ENCODE measurements at regions not wholly inside any gene's neighbourhood (a gene's known extent, or its start where the extent isn't known, plus 50 kb on each side); places are given as distances from the start of the nearest gene placed in this dataset.

DNA sequence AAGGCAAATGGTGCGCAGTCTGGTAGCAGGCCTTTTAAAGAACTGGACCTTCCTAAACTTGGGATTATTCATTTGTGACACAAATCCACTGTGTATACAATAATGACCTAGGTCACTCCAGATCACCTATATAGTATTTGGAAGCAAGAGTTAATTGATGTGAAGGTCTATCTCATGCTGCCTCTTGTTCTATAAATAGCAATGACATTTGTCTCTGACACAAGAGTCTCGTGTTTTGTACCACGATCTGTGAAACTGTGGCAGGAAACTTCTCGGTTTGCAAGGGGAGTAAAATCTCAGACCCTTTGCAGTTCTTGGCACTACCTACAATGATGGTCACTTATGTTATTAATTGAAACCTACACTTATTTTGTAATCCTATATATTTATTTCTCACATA is 1408.4 kb downstream of the PCDH7 start:
- H3K9me3 Mint-ChIP-seq: peaks cover 3% of the 10 kb centered on the region

DNA sequence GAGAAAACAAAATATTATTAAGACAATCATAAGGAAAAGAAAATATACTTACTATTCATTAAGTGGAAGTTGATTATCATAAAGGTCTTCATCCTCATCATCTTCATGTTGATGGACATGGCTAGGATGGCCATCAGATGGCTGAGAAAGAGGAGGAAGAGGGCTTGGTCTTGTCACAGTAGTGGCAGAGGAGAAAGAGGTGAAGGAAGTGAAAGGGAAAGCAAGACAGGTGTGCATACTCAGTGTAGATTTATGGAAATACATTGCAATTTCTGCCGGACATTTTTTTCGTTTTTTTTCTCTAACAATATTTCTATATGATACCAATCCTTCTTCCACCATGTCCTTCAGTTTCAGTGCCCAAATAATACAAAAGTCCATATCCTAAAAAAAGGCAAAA is 1409.8 kb downstream of the PCDH7 start:
- Histone ChIP-seq H3F3A (ENCODE audit: low read depth) (no peaks in the 10 kb centered on the region), H3K9ac (no peak overlapping the region), H3K27ac (no peak overlapping the region), H4K20me1 (ENCODE audit: low read depth) (no peaks in the 10 kb centered on the region), H2AFZ (replicated peaks) (no peak overlapping the region), H3K4me2 (no peak overlapping the region), H3K4me3 (no peak overlapping the region), H3K4me1 (peaks cover 18% of the 10 kb centered on the region), H3K79me2 (ENCODE audit: low read depth) (no peaks in the 10 kb centered on the region), H3K36me3 (no peaks in the 10 kb centered on the region), H3K9me3 (ENCODE audit: low read depth) (no peaks in the 10 kb centered on the region), H3K27me3 (no peaks in the 10 kb centered on the region)
- no peak overlapping the region for H3K27ac Mint-ChIP-seq
- peaks cover 12% of the 10 kb centered on the region for H3K4me1 Mint-ChIP-seq
- TF ChIP-seq, protein P1, sequence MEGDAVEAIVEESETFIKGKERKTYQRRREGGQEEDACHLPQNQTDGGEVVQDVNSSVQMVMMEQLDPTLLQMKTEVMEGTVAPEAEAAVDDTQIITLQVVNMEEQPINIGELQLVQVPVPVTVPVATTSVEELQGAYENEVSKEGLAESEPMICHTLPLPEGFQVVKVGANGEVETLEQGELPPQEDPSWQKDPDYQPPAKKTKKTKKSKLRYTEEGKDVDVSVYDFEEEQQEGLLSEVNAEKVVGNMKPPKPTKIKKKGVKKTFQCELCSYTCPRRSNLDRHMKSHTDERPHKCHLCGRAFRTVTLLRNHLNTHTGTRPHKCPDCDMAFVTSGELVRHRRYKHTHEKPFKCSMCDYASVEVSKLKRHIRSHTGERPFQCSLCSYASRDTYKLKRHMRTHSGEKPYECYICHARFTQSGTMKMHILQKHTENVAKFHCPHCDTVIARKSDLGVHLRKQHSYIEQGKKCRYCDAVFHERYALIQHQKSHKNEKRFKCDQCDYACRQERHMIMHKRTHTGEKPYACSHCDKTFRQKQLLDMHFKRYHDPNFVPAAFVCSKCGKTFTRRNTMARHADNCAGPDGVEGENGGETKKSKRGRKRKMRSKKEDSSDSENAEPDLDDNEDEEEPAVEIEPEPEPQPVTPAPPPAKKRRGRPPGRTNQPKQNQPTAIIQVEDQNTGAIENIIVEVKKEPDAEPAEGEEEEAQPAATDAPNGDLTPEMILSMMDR (IDR thresholded peaks at IDR 0.05): no peak
- TF ChIP-seq EZH2 (IDR thresholded peaks at IDR 0.05): no peak
- no peak for TF ChIP-seq EZH2phosphoT487 (IDR thresholded peaks at IDR 0.05)
- DNase-seq (ENCODE audit: low spot score): no peak
- no peak overlapping the region for H3K4me3 Mint-ChIP-seq
- peaks cover 2% of the 10 kb centered on the region for H3K27me3 Mint-ChIP-seq (ENCODE audit: insufficient read depth, low read depth)
- H3K36me3 Mint-ChIP-seq: no peaks in the 10 kb centered on the region
- peaks cover 3% of the 10 kb centered on the region for H3K9me3 Mint-ChIP-seq

More for the DNA sequence above, 1408.4 kb downstream of the PCDH7 start:
- Mint-ChIP-seq H3K4me1 (peaks cover 6% of the 10 kb centered on the region), H3K27me3 (ENCODE audit: insufficient read depth, low read depth) (peaks cover 2% of the 10 kb centered on the region), H3K4me3 (no peak overlapping the region), H3K27ac (no peak overlapping the region), H3K36me3 (no peaks in the 10 kb centered on the region)
- Histone ChIP-seq H3K27ac (no peak overlapping the region), H3K36me3 (no peaks in the 10 kb centered on the region), H4K20me1 (ENCODE audit: low read depth) (no peaks in the 10 kb centered on the region), H3K4me3 (no peak overlapping the region), H3F3A (ENCODE audit: low read depth) (no peaks in the 10 kb centered on the region), H3K9me3 (ENCODE audit: low read depth) (no peaks in the 10 kb centered on the region), H3K9ac (no peak overlapping the region), H3K4me2 (no peak overlapping the region), H2AFZ (replicated peaks) (no peak overlapping the region), H3K79me2 (ENCODE audit: low read depth) (no peaks in the 10 kb centered on the region), H3K4me1 (peaks cover 8% of the 10 kb centered on the region), H3K27me3 (no peaks in the 10 kb centered on the region)
- TF ChIP-seq EZH2 (IDR thresholded peaks at IDR 0.05) (no peak), EZH2phosphoT487 (IDR thresholded peaks at IDR 0.05) (no peak)
- TF ChIP-seq, protein P1 (IDR thresholded peaks at IDR 0.05): no peak
- no peak for DNase-seq (ENCODE audit: low spot score)

DNA sequence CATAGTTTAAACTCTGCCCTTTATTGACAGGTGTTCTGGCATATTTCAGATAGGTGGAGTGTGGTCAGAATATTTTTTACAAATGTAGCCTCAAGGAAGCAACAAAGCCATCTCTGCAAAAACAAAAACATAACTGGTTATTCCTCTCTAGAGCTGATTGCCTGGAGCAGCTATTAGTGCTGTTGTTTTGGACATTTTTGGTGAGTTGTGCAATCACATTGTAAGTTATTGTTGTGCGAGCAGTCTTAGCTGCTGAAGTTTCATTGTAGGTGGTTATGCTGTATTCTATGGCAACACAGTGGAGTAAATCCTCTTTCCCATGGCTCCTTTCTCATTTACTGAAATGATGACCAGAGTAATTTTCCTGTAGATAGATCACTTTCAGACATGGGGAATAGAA is 1413.0 kb downstream of the PCDH7 start:
- Mint-ChIP-seq H3K4me1 (peaks cover 12% of the 10 kb centered on the region), H3K27ac (no peak overlapping the region), H3K36me3 (no peaks in the 10 kb centered on the region), H3K4me3 (no peak overlapping the region), H3K27me3 (ENCODE audit: insufficient read depth, low read depth) (peaks cover 2% of the 10 kb centered on the region), H3K9me3 (peaks cover 3% of the 10 kb centered on the region)
- H3K9ac ChIP-seq: no peak overlapping the region
- H3K27ac ChIP-seq: no peak overlapping the region
- H3K9me3 ChIP-seq (ENCODE audit: low read depth): no peaks in the 10 kb centered on the region
- H3K79me2 ChIP-seq (ENCODE audit: low read depth): no peaks in the 10 kb centered on the region
- no peaks in the 10 kb centered on the region for H3K27me3 ChIP-seq
- DNase-seq (ENCODE audit: low spot score): no peak
- no peaks in the 10 kb centered on the region for H3K36me3 ChIP-seq
- H3F3A ChIP-seq (ENCODE audit: low read depth): no peaks in the 10 kb centered on the region
- no peak overlapping the region for H3K4me2 ChIP-seq
- H3K4me3 ChIP-seq: no peak overlapping the region
- H4K20me1 ChIP-seq (ENCODE audit: low read depth): no peaks in the 10 kb centered on the region
- TF ChIP-seq EZH2 (IDR thresholded peaks at IDR 0.05): no peak
- TF ChIP-seq, protein P1 (IDR thresholded peaks at IDR 0.05): no peak
- no peak for TF ChIP-seq EZH2phosphoT487 (IDR thresholded peaks at IDR 0.05)
- H3K4me1 ChIP-seq: peaks cover 18% of the 10 kb centered on the region
- H2AFZ ChIP-seq (replicated peaks): no peak overlapping the region

All from neural progenitor cell (in vitro differentiated cells).